ENCODE measurements at regions not wholly inside any gene's neighbourhood (a gene's known extent, or its start where the extent isn't known, plus 50 kb on each side); places are given as distances from the start of the nearest gene placed in this dataset.

DNA sequence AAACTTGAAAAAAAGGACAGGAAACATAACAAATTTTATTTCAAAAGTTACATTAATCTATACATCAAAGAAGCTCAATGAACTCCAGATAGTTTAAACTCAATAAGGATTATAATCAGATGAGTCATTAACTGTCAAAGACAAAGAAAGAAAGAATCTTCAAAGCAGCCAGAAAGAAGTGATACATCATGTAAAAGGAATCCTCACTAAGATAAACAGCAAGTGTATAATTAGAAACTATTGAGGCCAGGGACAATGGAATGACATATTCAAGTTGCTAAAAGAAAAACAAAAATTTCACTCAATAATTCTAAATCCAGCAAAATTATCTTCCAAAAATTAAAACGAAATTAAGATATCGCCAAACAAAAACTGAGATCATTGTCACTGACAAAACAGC lies 161.6 kb upstream of the NWD2 start:
- Histone ChIP-seq H3K36me3 (ENCODE audit: control insufficient read depth, insufficient read depth, low read length) (no peaks in the 10 kb centered on the region), H3K27ac (ENCODE audit: low read depth, low read length) (no peak overlapping the region), H3K27me3 (ENCODE audit: control insufficient read depth, insufficient read depth, low read length) (no peaks in the 10 kb centered on the region), H3K9me3 (ENCODE audit: control insufficient read depth, insufficient read depth, low read length) (peaks cover 3% of the 10 kb centered on the region), H3K4me1 (ENCODE audit: control insufficient read depth, insufficient read depth, low read length) (no peaks in the 10 kb centered on the region), H3K4me3 (ENCODE audit: low read depth, low read length) (no peak overlapping the region)
- no peak for DNase-seq (ENCODE audit: low read depth in 4 of 6, low spot score in 6 of 6)
- WGBS (ENCODE audit: insufficient coverage) = no CpG with 5 or more reads among the region's 2 CpGs

DNA sequence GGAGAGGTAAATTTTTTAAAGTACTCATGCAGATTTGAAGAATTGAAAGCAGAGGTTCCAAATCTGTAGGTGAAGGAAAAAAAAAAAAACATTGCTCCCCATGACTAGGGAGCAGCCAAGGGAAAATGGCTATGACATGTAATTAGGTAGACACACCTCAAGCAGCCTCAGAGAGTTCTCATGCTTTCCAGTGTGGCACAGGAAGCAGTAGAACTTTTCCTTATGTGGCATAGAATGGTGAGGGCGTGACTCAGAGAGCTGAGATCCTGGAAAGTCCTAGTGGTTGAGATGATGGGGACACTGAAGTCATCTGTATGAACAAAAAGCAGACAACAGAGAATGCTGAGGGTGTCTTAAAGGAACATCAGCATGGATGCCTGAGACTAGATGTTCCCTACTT lies 148.6 kb upstream of the NWD2 start:
- Histone ChIP-seq H3K27me3 (ENCODE audit: control insufficient read depth, insufficient read depth, low read length) (no peaks in the 10 kb centered on the region), H3K36me3 (ENCODE audit: control insufficient read depth, insufficient read depth, low read length) (no peaks in the 10 kb centered on the region), H3K4me1 (ENCODE audit: control insufficient read depth, insufficient read depth, low read length) (no peaks in the 10 kb centered on the region), H3K27ac (ENCODE audit: low read depth, low read length) (no peak overlapping the region), H3K9me3 (ENCODE audit: control insufficient read depth, insufficient read depth, low read length) (no peaks in the 10 kb centered on the region), H3K4me3 (ENCODE audit: low read depth, low read length) (no peak overlapping the region)
- DNase-seq (ENCODE audit: low read depth in 4 of 6, low spot score in 6 of 6) = no peak
- WGBS (ENCODE audit: insufficient coverage) = 60% methylated on average over 1 of the region's 1 CpG

DNA sequence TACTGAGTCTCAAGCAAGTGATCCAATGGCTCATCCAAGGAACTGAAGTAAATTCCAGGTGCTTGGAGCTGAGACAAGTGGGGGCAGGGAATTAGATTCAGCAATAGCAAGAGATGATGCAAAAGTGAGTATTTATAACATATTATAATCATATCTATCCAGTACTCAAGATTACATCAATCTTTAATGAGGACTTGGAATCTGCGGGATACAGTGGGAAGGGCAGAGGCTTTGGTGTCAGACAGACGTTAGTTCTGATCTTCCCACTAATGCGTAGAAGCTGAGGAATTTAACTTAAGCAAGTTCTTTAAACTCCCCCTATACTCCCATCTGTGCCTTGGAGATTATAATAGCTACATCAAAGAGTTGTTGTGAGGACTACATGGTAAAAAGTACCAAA lies 143.4 kb upstream of the NWD2 start:
- no peaks in the 10 kb centered on the region for H3K4me1 ChIP-seq (ENCODE audit: control insufficient read depth, insufficient read depth, low read length)
- H3K27me3 ChIP-seq (ENCODE audit: control insufficient read depth, insufficient read depth, low read length) = no peaks in the 10 kb centered on the region
- no peak for DNase-seq (ENCODE audit: low read depth in 4 of 6, low spot score in 6 of 6)
- WGBS (ENCODE audit: insufficient coverage) = no CpG with 5 or more reads among the region's 3 CpGs
- no peak overlapping the region for H3K4me3 ChIP-seq (ENCODE audit: low read depth, low read length)
- H3K27ac ChIP-seq (ENCODE audit: low read depth, low read length) = no peak overlapping the region
- no peaks in the 10 kb centered on the region for H3K9me3 ChIP-seq (ENCODE audit: control insufficient read depth, insufficient read depth, low read length)
- H3K36me3 ChIP-seq (ENCODE audit: control insufficient read depth, insufficient read depth, low read length) = no peaks in the 10 kb centered on the region

GRCh38 chr4:37101686-37102085 lies 142.9 kb upstream of the NWD2 start:
- 92% methylated on average over 1 of the region's 2 CpGs for WGBS (ENCODE audit: insufficient coverage)
- Histone ChIP-seq H3K4me3 (ENCODE audit: low read depth, low read length) (no peak overlapping the region), H3K4me1 (ENCODE audit: control insufficient read depth, insufficient read depth, low read length) (no peaks in the 10 kb centered on the region), H3K27me3 (ENCODE audit: control insufficient read depth, insufficient read depth, low read length) (no peaks in the 10 kb centered on the region), H3K9me3 (ENCODE audit: control insufficient read depth, insufficient read depth, low read length) (no peaks in the 10 kb centered on the region), H3K27ac (ENCODE audit: low read depth, low read length) (no peak overlapping the region), H3K36me3 (ENCODE audit: control insufficient read depth, insufficient read depth, low read length) (no peaks in the 10 kb centered on the region)
- no peak for DNase-seq (ENCODE audit: low read depth in 4 of 6, low spot score in 6 of 6)

- no CpG with 5 or more reads among the region's 1 CpG for WGBS (ENCODE audit: insufficient coverage)
- H3K36me3 ChIP-seq (ENCODE audit: control insufficient read depth, insufficient read depth, low read length) = no peaks in the 10 kb centered on the region
- no peak overlapping the region for H3K27ac ChIP-seq (ENCODE audit: low read depth, low read length)
- no peak for DNase-seq (ENCODE audit: low read depth in 4 of 6, low spot score in 6 of 6)
- no peaks in the 10 kb centered on the region for H3K4me1 ChIP-seq (ENCODE audit: control insufficient read depth, insufficient read depth, low read length)
- H3K4me3 ChIP-seq (ENCODE audit: low read depth, low read length) = no peak overlapping the region
- H3K9me3 ChIP-seq (ENCODE audit: control insufficient read depth, insufficient read depth, low read length) = no peaks in the 10 kb centered on the region
- no peaks in the 10 kb centered on the region for H3K27me3 ChIP-seq (ENCODE audit: control insufficient read depth, insufficient read depth, low read length)
These were observed 134.8 kb upstream of the NWD2 start for GRCh38 chr4:37109756-37110155.

DNA sequence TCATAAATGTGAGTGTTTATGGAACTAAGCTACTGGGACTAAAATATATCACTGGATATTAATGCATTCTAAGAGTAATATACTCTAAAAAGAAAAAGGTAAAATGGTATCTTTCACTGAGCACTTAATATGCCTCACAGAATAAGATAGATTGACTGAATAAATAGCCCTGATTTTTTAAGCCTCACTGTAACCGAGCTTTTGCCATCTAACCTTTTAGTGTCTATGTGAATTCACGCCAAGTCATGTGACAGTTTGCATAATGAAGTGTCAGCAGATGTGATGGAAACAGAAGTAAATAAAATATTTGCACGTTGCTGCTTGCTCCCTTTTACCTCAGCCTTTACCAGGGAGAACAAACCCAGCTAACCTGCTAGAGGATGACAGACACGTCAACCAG lies 119.7 kb upstream of the NWD2 start:
- WGBS (ENCODE audit: insufficient coverage) = 100% methylated on average over 1 of the region's 4 CpGs
- Histone ChIP-seq H3K27ac (ENCODE audit: low read depth, low read length) (no peak overlapping the region), H3K4me1 (ENCODE audit: control insufficient read depth, insufficient read depth, low read length) (no peaks in the 10 kb centered on the region), H3K9me3 (ENCODE audit: control insufficient read depth, insufficient read depth, low read length) (no peaks in the 10 kb centered on the region), H3K36me3 (ENCODE audit: control insufficient read depth, insufficient read depth, low read length) (no peaks in the 10 kb centered on the region), H3K4me3 (ENCODE audit: low read depth, low read length) (no peak overlapping the region), H3K27me3 (ENCODE audit: control insufficient read depth, insufficient read depth, low read length) (no peaks in the 10 kb centered on the region)
- no peak for DNase-seq (ENCODE audit: low read depth in 4 of 6, low spot score in 6 of 6)

DNA sequence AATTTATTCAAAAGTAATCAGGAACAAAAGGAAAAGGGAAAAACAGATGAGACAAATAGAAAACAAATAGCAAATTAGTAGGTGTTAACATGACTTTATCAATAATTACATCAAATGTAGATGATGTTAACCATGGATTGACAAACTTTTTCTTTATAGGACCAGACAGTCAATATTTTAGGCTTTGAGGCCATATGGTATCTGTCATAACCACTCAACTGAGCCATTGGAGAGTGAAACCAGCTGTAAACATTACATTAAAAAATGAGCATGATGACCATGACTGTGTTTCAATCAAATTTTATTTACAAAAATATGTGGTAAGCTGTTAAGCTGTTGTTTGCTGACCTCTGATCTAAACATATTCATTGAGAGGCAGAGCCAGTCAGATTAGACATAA lies 118.5 kb upstream of the NWD2 start:
- Histone ChIP-seq H3K27ac (ENCODE audit: low read depth, low read length) (no peak overlapping the region), H3K4me1 (ENCODE audit: control insufficient read depth, insufficient read depth, low read length) (no peaks in the 10 kb centered on the region)

GRCh38 chr4:37130465-37130864 lies 114.1 kb upstream of the NWD2 start:
- no peak for DNase-seq (ENCODE audit: low read depth in 4 of 6, low spot score in 6 of 6)
- H3K27me3 ChIP-seq (ENCODE audit: control insufficient read depth, insufficient read depth, low read length) = no peaks in the 10 kb centered on the region
- no peaks in the 10 kb centered on the region for H3K4me1 ChIP-seq (ENCODE audit: control insufficient read depth, insufficient read depth, low read length)
- no peaks in the 10 kb centered on the region for H3K36me3 ChIP-seq (ENCODE audit: control insufficient read depth, insufficient read depth, low read length)
- no peak overlapping the region for H3K27ac ChIP-seq (ENCODE audit: low read depth, low read length)
- H3K9me3 ChIP-seq (ENCODE audit: control insufficient read depth, insufficient read depth, low read length) = no peaks in the 10 kb centered on the region
- WGBS (ENCODE audit: insufficient coverage) = no CpG with 5 or more reads among the region's 2 CpGs
- H3K4me3 ChIP-seq (ENCODE audit: low read depth, low read length) = no peak overlapping the region

More for the DNA sequence above, 118.5 kb upstream of the NWD2 start:
- DNase-seq (ENCODE audit: low read depth in 4 of 6, low spot score in 6 of 6) = no peak
- no peaks in the 10 kb centered on the region for H3K27me3 ChIP-seq (ENCODE audit: control insufficient read depth, insufficient read depth, low read length)
- H3K9me3 ChIP-seq (ENCODE audit: control insufficient read depth, insufficient read depth, low read length) = no peaks in the 10 kb centered on the region
- H3K36me3 ChIP-seq (ENCODE audit: control insufficient read depth, insufficient read depth, low read length) = no peaks in the 10 kb centered on the region
- H3K4me3 ChIP-seq (ENCODE audit: low read depth, low read length) = no peak overlapping the region

GRCh38 chr4:37132351-37132974 lies 112.1 kb upstream of the NWD2 start:
- Histone ChIP-seq H3K27me3 (ENCODE audit: control insufficient read depth, insufficient read depth, low read length) (no peaks in the 10 kb centered on the region), H3K9me3 (ENCODE audit: control insufficient read depth, insufficient read depth, low read length) (no peaks in the 10 kb centered on the region), H3K36me3 (ENCODE audit: control insufficient read depth, insufficient read depth, low read length) (no peaks in the 10 kb centered on the region), H3K27ac (ENCODE audit: low read depth, low read length) (no peak overlapping the region), H3K4me3 (ENCODE audit: low read depth, low read length) (no peak overlapping the region), H3K4me1 (ENCODE audit: control insufficient read depth, insufficient read depth, low read length) (no peaks in the 10 kb centered on the region)
- no peak for DNase-seq (ENCODE audit: low read depth in 4 of 6, low spot score in 6 of 6)

- H3K36me3 ChIP-seq (ENCODE audit: control insufficient read depth, insufficient read depth, low read length) = no peaks in the 10 kb centered on the region
- no peaks in the 10 kb centered on the region for H3K9me3 ChIP-seq (ENCODE audit: control insufficient read depth, insufficient read depth, low read length)
- no peak for DNase-seq (ENCODE audit: low read depth in 4 of 6, low spot score in 6 of 6)
- no peak overlapping the region for H3K27ac ChIP-seq (ENCODE audit: low read depth, low read length)
- H3K4me3 ChIP-seq (ENCODE audit: low read depth, low read length) = no peak overlapping the region
- WGBS (ENCODE audit: insufficient coverage) = 78% methylated on average over 1 of the region's 1 CpG
- H3K27me3 ChIP-seq (ENCODE audit: control insufficient read depth, insufficient read depth, low read length) = no peaks in the 10 kb centered on the region
- H3K4me1 ChIP-seq (ENCODE audit: control insufficient read depth, insufficient read depth, low read length) = no peaks in the 10 kb centered on the region
These were observed 111.6 kb upstream of the NWD2 start for GRCh38 chr4:37132975-37133360.

Data from spinal cord (tissue), 9 donors.